ENCODE measurements at regions not wholly inside any gene's neighbourhood (a gene's known extent, or its start where the extent isn't known, plus 50 kb on each side); places are given as distances from the start of the nearest gene placed in this dataset.

- CTCF ChIA-PET: no interaction called here
Measured at GRCh38 chr1:42003433-42003832, 84.7 kb upstream of the HIVEP3 start.

GRCh38 chr1:42002220-42002619, 83.5 kb upstream of the HIVEP3 start:
- H3K9me3 ChIP-seq (ENCODE audit: low read depth, low read length, poor library complexity, severe bottlenecking): no peaks in the 10 kb centered on the region
- intact Hi-C loops (cut with micrococcal nuclease; ENCODE audit: unreplicated experiment): no loop called here
- POLR2A ChIA-PET (ENCODE audit: low non-redundant PET): no interaction called here
- CTCF ChIA-PET: no interaction called here
- no TSS peak for BruUV-seq (replicated peaks)
- TF ChIP-seq EZH2 (IDR thresholded peaks at IDR 0.05; ENCODE audit: borderline replicate concordance, low read depth, low read length, poor library complexity, severe bottlenecking): no peak
- no peak for TF ChIP-seq CTCF (conservative IDR thresholded peaks at IDR 0.05; ENCODE audit: low read depth, low read length)
- no peaks in the 10 kb centered on the region for H3K36me3 ChIP-seq (ENCODE audit: insufficient read depth, low read length, poor library complexity, severe bottlenecking)
- DNase-seq (ENCODE audit: low spot score): no peak
- H3K4me3 ChIP-seq (ENCODE audit: low read depth, low read length, poor library complexity, severe bottlenecking): no peak overlapping the region
- H3K27me3 ChIP-seq (replicated peaks; ENCODE audit: insufficient read depth, low read depth, low read length, poor library complexity): no peaks in the 10 kb centered on the region
- H3K4me1 ChIP-seq (ENCODE audit: insufficient read depth, low read length, poor library complexity, severe bottlenecking): no peaks in the 10 kb centered on the region
- H3K27ac ChIP-seq (ENCODE audit: low read depth, low read length, poor library complexity, severe bottlenecking): no peak overlapping the region

More at GRCh38 chr1:42003433-42003832, 84.7 kb upstream of the HIVEP3 start:
- DNase-seq (ENCODE audit: low spot score): peak; percentile 13
- Histone ChIP-seq H3K4me1 (ENCODE audit: insufficient read depth, low read length, poor library complexity, severe bottlenecking) (no peaks in the 10 kb centered on the region), H3K4me3 (ENCODE audit: low read depth, low read length, poor library complexity, severe bottlenecking) (no peak overlapping the region), H3K36me3 (ENCODE audit: insufficient read depth, low read length, poor library complexity, severe bottlenecking) (no peaks in the 10 kb centered on the region), H3K27me3 (replicated peaks; ENCODE audit: insufficient read depth, low read depth, low read length, poor library complexity) (peaks cover 3% of the 10 kb centered on the region), H3K27ac (ENCODE audit: low read depth, low read length, poor library complexity, severe bottlenecking) (no peak overlapping the region), H3K9me3 (ENCODE audit: low read depth, low read length, poor library complexity, severe bottlenecking) (no peaks in the 10 kb centered on the region)
- no peak for TF ChIP-seq CTCF (conservative IDR thresholded peaks at IDR 0.05; ENCODE audit: low read depth, low read length)
- no peak for TF ChIP-seq EZH2 (IDR thresholded peaks at IDR 0.05; ENCODE audit: borderline replicate concordance, low read depth, low read length, poor library complexity, severe bottlenecking)
- POLR2A ChIA-PET (ENCODE audit: low non-redundant PET): no interaction called here
- no TSS peak for BruUV-seq (replicated peaks)
- intact Hi-C loops (cut with micrococcal nuclease; ENCODE audit: unreplicated experiment): no loop called here

GRCh38 chr1:42000766-42001165, 82.0 kb upstream of the HIVEP3 start:
- ChIA-PET CTCF (no interaction called here), POLR2A (ENCODE audit: low non-redundant PET) (no interaction called here)
- BruUV-seq (replicated peaks): no TSS peak
- DNase-seq (ENCODE audit: low spot score): no peak
- intact Hi-C loops (cut with micrococcal nuclease; ENCODE audit: unreplicated experiment): no loop called here
- Histone ChIP-seq H3K27ac (ENCODE audit: low read depth, low read length, poor library complexity, severe bottlenecking) (no peak overlapping the region), H3K4me1 (ENCODE audit: insufficient read depth, low read length, poor library complexity, severe bottlenecking) (no peaks in the 10 kb centered on the region), H3K4me3 (ENCODE audit: low read depth, low read length, poor library complexity, severe bottlenecking) (no peak overlapping the region), H3K9me3 (ENCODE audit: low read depth, low read length, poor library complexity, severe bottlenecking) (no peaks in the 10 kb centered on the region), H3K36me3 (ENCODE audit: insufficient read depth, low read length, poor library complexity, severe bottlenecking) (no peaks in the 10 kb centered on the region), H3K27me3 (replicated peaks; ENCODE audit: insufficient read depth, low read depth, low read length, poor library complexity) (no peaks in the 10 kb centered on the region)
- no peak for TF ChIP-seq EZH2 (IDR thresholded peaks at IDR 0.05; ENCODE audit: borderline replicate concordance, low read depth, low read length, poor library complexity, severe bottlenecking)
- TF ChIP-seq CTCF (conservative IDR thresholded peaks at IDR 0.05; ENCODE audit: low read depth, low read length): no peak
